B cell (primary cell): ENCODE measurements at regions not wholly inside any gene's neighbourhood (a gene's known extent, or its start where the extent isn't known, plus 50 kb on each side); places are given as distances from the start of the nearest gene placed in this dataset.

Source experiments
- EZH2 ChIP-seq: IDR thresholded peaks from 2 replicates; pipeline ENCODE4 v1.6.1; 2012; ENCODE audit warnings: borderline replicate concordance, low read depth, mild to moderate bottlenecking, moderate library complexity, low read length; ENCODE audit not compliant: insufficient read depth, poor library complexity, severe bottlenecking
- TF ChIP-seq, protein P1 (sequence below): fragments of 200-600 bp; IDR thresholded peaks from one replicate; pipeline ENCODE4 v1.8.0; 2022; ENCODE audit warnings: antibody characterized with exemption, mild to moderate bottlenecking

DNA sequence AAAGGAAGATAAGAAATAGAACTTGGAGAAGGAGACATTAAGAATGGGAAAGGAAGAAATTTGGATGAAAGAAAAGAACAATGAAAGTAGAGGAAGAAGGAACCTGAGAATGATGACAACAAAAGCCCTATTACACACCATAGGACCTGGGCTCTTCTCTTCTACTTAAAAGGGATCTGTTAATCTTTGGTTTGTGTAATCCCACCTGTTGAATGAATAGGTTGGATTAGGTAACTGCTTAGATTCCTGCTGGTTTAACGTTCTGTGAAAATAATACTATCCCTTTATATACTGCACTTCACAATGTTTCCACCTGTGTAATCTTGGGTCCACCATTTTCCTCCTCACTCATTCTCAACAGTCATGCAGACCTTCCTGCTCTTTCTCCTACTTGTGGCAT lies 157.8 kb upstream of the ATP10B start:
- TF ChIP-seq EZH2 = no peak
- TF ChIP-seq, protein P1, sequence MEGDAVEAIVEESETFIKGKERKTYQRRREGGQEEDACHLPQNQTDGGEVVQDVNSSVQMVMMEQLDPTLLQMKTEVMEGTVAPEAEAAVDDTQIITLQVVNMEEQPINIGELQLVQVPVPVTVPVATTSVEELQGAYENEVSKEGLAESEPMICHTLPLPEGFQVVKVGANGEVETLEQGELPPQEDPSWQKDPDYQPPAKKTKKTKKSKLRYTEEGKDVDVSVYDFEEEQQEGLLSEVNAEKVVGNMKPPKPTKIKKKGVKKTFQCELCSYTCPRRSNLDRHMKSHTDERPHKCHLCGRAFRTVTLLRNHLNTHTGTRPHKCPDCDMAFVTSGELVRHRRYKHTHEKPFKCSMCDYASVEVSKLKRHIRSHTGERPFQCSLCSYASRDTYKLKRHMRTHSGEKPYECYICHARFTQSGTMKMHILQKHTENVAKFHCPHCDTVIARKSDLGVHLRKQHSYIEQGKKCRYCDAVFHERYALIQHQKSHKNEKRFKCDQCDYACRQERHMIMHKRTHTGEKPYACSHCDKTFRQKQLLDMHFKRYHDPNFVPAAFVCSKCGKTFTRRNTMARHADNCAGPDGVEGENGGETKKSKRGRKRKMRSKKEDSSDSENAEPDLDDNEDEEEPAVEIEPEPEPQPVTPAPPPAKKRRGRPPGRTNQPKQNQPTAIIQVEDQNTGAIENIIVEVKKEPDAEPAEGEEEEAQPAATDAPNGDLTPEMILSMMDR = no peak
